Retina (tissue), 1 donor: ENCODE measurements at regions not wholly inside any gene's neighbourhood (a gene's known extent, or its start where the extent isn't known, plus 50 kb on each side); places are given as distances from the start of the nearest gene placed in this dataset.
A peak's percentile ranks its signal among the peaks of the same experiment; 100 is the strongest.

ENCODE experiments used
- DNase-seq: peaks from one replicate; pipeline ENCODE4 v3.0.0-alpha.2; 2016

- no peak for DNase-seq
Observed at GRCh38 chr3:87175732-87176131, 51.4 kb upstream of the CHMP2B start.

DNA sequence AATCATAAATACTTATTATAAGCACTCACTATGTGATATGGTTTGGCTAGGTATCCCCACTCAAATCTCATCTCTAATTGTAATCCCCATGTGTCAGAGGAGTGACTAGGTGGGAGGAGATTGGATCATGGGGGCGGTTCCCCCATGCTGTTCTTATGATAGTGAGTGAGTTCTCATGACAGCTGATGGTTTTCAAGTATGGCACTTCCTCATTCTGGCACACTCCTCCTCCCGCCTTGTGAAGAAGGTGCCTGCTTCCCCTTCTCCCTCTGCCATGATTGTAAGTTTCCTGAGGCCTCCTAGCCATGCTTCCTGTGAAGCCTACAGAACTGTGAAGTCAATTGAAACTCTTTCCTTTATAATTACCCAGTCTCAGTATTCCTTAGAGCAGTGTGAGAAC lies 53.3 kb upstream of the CHMP2B start:
- DNase-seq: no peak

GRCh38 chr3:87173071-87173470 lies 54.0 kb upstream of the CHMP2B start:
- DNase-seq: no peak

DNA sequence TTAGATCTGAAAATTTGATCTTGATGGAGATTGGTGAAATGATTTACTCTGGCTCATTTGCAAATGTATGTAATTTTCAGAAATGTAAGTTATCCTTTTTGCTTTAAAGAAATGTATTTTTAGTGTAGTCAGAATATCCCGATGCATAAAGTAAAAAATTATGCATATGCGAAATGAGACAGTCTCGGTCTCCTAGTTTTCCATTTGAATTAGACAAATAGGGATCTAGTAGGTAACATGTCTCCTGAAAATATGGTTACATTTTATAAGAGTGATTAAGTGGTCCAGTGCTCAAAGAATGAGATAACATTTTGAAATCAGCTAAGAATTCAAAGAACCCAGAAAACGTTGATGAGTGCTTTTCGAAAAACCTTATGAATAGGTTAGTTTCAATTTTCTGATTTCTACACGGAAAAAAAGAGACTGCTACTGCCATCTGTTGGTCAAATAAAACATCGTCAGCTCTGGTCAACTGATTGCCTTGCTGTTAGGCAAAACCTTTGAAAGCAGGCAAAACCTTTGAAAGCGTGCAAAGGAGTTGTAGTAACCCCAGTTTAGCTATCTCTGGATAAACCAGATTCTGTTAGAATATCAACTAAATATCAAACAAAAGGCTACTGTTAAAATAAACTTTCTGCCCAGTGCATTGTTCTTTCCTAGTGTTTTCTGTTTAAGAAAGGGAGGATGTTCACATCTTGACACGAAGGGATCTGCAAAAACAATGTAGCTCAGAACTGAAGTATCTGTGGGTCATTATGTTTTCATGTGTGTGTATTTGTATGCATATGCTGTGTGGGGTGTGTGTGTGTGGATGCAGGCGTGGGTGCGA lies 59.3 kb upstream of the CHMP2B start:
- peak; percentile 67 for DNase-seq

DNA sequence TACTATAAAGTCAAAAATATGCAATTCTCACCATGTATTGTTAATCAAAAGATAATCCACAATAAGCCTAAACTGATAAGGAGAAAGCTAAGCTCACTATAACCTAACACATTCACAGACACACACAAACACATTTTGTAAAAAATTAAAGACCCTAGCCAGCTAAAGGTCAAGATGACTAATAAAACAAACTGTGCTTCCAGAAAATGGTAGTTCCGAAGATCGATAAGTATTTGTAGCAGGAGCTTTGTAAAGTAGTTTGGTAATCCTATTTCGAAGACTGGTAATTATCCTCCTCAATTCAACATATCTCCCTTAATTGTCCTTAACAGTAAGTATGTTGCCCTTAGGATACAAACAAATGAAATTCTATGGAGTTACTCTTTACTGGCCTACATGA lies 62.9 kb upstream of the CHMP2B start:
- no peak for DNase-seq

DNA sequence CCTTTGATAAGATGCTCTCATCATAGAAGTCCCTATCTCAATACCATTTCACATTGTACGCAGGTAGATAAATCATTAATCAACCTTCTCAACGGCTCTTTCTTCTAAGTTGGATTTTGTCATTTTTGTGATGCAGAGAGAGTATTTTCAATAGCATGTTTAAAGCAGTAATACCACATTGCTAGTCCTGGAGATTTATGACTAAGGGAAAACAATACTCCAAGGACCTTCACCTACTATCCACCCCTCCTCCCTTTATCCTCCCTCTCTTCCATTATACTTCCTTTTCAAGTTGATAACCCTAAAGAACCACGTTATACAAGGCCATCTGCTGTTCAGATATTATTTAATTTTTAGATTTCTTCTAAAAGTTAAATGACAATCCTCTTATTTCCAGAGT lies 65.3 kb upstream of the CHMP2B start:
- no peak for DNase-seq

DNA sequence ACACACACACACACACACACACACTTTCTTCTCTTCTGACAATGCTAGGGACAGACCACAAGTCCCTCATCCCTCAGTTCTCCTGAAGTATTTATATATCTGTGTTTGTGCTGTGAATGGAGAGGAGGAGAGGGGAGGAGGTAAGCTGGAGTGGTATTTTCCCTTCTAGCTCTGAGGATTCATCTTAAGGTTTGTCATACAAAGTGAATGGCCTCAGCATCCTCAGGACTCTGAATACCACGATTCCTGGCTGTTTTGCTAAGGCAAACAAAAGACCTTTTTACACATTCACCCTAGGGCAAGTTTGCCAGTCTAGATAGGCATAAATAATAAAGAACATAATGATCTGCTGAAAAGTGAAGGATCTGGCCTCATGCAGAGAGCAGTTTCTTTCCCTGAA lies 65.7 kb upstream of the CHMP2B start:
- DNase-seq: no peak

DNA sequence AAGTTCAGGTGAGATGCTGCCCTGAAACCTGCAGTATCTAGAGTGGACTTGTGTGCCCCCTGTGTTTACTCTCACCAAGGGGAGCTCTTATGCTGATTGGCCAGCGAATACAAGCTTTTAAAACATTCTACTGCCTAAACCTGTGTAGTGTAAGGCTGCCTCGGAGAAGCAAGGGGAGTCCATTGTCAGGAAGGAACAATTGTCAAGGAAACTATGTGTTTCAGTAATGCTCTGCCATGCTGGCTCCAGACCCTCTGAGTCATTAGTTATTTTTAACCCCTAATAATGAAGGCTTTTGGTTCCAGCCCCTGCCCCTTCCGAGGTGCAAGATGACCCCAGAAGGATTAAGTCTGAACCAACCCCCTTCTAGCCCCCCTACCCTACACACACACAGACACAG lies 66.1 kb upstream of the CHMP2B start:
- no peak for DNase-seq

DNA sequence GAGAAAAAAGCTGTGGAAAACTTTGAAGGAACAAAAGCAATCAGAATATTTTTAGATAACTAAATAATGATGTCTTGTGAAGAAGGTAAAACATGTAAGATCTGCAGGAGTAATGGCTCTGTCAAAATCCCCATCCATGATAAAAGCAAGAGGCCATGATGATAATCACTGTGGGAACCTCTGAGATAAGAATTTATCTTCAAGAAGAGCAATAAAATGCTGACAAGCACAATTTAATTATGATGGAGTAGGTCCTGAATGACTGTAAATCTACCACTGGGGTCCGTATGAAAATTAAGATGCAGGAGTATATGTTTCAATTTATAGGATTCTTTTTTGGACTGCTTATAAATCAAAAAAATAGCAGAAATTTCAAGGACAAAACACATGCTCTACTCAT lies 68.3 kb upstream of the CHMP2B start:
- DNase-seq: no peak

DNA sequence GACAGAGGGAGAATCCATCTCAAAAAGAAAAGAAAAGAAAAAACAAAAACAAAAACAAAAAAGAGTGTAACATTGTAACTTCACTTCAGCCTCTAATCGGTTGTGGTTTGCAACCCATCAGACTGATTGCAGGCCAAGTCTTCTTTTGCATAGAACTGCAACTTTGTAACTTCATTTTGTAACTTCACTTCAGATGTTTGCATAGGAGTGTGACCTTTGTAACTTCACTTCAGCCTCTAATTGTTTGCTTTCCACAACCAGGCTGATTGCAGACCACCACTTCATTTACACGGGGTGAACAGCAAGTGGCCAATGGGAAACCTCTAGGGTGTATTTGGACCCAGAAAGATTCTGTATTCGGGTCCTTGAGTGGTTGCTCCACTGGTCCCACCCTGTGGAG lies 79.1 kb upstream of the CHMP2B start:
- DNase-seq: no peak

DNA sequence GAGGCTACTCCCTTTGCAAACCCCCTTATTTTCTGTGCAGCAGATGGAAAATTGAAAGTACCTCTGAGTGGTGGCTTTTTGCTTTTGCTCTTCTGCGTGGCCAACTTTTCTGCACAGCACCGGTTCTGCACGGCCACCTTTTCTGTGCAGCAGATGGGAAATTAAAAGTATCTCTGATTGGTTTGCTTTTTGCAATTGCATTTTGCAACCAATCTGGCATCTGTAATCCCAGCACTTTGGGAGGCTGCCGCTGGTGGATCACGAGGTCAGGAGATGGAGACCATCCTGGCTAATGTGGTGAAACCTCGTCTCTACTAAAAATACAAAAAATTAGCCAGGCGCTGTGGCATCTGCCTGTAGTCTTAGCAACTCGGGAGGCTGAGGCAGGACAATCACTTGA lies 79.5 kb upstream of the CHMP2B start:
- DNase-seq: no peak

DNA sequence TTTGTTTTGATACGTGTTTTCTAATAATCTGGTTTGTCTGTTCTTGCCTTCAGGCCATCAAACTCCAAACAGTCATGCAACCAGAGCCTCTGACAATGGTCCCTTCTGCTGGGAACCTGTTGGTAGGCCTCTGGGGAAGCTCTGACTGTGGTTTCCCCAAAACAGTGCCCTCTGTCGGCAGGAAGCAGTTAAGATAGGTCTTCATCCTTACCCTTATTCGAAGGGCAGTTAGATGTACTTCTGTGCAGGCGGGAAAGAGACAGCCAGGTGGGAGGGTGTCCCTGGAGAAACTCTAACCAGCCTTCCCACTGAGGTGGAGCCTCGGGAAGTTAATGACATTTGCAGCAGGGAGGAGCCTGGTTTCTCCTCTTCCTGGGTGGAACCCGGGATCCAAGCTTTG lies 81.6 kb upstream of the CHMP2B start:
- DNase-seq: no peak

DNA sequence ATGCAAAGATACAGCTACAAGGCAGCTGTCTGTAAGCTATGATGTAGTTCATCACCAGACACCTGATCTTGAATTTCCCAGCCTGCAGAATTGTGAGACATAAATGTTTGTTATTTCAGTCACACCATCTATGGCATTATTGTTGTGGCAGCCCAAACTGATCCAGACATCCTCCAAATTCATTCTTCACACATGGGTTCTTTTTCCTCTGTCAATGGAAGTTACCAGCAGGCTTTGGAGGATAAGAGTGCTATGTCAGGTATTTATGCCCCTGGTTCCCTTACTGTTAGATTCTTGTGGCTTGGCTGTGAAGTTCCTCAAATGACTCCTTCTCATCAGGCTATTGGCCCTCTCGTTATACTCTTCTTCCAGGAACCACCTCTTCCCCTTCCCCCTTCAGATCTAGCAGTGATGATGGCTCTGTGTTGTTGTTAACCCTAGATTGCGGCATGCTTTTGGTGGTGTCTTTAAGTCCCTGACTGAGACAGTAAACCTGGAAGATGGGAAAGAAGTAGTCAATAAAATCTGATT lies 91.0 kb upstream of the CHMP2B start:
- DNase-seq: no peak

- DNase-seq: no peak
Observed at GRCh38 chr3:87135412-87135811, 91.7 kb upstream of the CHMP2B start.

DNA sequence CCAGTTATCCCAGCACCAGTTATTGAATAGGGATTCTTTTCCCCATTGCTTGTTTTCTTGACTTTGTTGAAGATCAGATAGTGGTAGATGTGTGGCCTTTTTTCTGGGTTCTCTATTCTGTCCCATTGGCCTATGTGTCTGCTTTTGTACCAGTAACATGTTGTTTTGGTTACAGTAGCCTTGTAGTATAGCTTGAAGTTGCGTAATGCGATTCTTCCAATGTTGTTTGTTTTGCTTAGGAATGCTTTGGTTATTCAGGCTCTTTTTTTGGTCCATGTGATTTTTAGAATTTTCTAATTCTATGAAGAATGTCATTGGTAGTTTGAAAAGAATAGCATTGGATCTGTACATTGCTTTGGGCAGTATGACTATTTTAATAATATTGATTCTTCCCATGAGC lies 94.3 kb upstream of the CHMP2B start:
- no peak for DNase-seq

DNA sequence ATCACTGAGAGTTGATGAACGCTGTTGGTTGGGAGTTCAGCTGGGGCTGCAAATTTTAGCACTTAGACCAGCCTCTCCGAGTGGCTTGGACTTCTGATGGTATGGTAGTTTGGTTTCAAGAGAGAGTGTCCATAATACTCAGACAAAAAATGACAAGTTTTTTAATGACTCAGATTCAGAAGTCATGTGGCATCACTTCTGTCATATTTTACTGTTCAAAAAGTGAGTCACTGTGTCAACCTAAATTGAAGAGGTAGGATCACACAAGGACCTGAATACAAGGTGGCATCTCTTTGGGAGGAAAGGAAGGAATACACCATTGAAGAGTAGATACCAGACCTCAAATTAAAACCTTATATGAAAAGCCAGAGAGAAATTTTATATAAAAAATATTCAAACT lies 99.1 kb upstream of the CHMP2B start:
- no peak for DNase-seq

- no peak for DNase-seq
Observed at GRCh38 chr3:87127281-87127680, 99.8 kb upstream of the CHMP2B start.

DNA sequence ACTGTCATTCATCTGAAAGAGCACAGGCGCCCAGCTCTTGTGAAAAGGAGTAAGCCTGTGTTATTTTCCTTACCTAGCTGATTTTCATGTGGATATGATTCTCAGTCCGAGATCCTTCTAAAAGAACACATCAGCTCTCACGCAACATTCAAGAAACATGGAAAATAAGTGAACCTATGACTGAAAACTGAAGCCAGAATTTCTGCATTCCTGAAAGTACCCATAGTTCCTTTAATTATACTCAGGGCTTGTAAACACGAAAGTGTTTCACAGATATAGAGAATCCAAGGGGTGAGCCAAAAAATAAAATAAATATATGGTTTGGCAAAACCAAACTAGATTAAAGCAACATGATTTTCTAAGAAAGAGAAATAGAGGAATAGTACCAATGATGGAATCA lies 100.8 kb upstream of the CHMP2B start:
- no peak for DNase-seq

GRCh38 chr3:87125116-87125515 lies 102.0 kb upstream of the CHMP2B start:
- DNase-seq: no peak

DNA sequence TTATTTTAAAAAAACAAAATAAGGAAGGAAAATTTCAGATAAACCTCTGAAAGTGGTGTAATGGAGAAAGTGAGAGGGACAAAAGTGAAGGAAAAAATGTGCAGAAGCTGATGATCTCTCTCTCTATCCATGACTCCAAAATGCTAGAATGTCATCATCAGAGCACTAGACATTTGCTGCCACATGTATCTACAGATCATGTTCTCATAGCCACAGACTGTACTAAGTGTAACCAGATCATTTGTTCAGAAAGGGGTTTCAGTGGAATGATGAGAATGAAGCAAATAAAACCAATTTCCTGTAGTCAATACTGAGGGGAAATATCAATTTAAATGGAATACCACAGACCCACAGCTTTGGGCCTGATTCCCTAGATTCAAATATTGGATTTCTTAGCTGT lies 104.3 kb upstream of the CHMP2B start:
- DNase-seq: no peak

- no peak for DNase-seq
Observed at GRCh38 chr3:87121856-87122255, 105.3 kb upstream of the CHMP2B start.

DNA sequence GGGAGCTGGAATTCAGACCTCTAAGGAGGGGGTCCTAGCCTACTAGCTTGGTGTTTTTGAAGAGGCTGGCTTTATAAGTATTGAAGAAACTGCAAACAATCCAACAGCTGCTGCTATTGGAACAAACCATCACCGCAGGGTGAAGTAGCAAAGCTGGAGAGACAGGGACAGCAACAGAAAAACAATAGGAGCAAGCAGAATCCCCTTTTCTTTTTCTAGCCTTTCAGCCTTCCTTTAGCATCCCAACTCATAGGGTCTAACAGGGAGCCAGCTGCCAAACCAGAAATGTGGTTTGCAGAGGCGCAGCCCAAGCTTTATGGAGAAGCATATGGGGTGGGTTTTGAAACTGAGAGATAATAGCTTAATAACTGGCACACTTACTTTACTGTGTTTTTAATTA lies 106.2 kb upstream of the CHMP2B start:
- DNase-seq: no peak

- no peak for DNase-seq
Observed at GRCh38 chr3:87120236-87120635, 106.9 kb upstream of the CHMP2B start.

- DNase-seq: peak; percentile 14
Observed at GRCh38 chr3:87109465-87109864, 117.6 kb upstream of the CHMP2B start.
